Adrenal gland (tissue), 5 donors: ENCODE measurements at regions not wholly inside any gene's neighbourhood (a gene's known extent, or its start where the extent isn't known, plus 50 kb on each side); places are given as distances from the start of the nearest gene placed in this dataset.

ENCODE experiments used
- POLR2A ChIP-seq, 2 donors: fragments of 450-650 bp; IDR thresholded peaks; one replicate each; pipeline ENCODE4 v1.6.1; 2017; ENCODE audit warnings: antibody characterized with exemption in 2 of 2, mild to moderate bottlenecking in 2 of 2, moderate library complexity in 1 of 2
- TF ChIP-seq, protein P1 (sequence below), 6 experiments: fragments of 450-650 bp in 4 of 6; fragments of 200-600 bp in 2 of 6; sonication (generic) in 1 of 6; IDR thresholded peaks; 1 replicate in 5 of 6; 2 replicates in 1 of 6; pipeline versions ENCODE4 v1.5.1 to v1.8.0; 2016 to 2021; ENCODE audit warnings: antibody characterized with exemption in 6 of 6, mild to moderate bottlenecking in 2 of 6, moderate library complexity in 1 of 6
- donor health status: DM: no; HTN: no; CAD: no.

DNA sequence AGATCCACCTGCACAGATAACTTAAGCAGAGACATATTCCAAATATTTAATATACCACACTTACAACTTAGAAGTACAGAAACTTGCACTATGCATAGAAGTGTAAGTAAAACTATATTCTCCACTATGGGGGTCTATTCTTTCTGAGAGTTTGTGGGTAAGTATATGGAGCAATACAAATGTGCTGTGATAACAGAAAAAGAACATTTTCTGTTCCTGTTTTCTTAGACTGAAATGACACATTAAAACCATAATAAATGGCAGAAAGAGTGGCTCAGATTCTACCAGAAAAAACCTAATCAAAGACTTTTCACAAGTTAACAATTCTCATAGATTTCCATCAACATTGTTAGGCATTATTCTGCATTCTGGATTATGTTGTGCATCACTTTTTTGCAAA, 96.6 kb upstream of the WNT7A start:
- TF ChIP-seq, protein P1, sequence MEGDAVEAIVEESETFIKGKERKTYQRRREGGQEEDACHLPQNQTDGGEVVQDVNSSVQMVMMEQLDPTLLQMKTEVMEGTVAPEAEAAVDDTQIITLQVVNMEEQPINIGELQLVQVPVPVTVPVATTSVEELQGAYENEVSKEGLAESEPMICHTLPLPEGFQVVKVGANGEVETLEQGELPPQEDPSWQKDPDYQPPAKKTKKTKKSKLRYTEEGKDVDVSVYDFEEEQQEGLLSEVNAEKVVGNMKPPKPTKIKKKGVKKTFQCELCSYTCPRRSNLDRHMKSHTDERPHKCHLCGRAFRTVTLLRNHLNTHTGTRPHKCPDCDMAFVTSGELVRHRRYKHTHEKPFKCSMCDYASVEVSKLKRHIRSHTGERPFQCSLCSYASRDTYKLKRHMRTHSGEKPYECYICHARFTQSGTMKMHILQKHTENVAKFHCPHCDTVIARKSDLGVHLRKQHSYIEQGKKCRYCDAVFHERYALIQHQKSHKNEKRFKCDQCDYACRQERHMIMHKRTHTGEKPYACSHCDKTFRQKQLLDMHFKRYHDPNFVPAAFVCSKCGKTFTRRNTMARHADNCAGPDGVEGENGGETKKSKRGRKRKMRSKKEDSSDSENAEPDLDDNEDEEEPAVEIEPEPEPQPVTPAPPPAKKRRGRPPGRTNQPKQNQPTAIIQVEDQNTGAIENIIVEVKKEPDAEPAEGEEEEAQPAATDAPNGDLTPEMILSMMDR (IDR thresholded peaks at IDR 0.05) = no peak
- TF ChIP-seq POLR2A (IDR thresholded peaks at IDR 0.05) = no peak
